Effector memory CD4-positive, alpha-beta T cell (primary cell): ENCODE measurements at regions not wholly inside any gene's neighbourhood (a gene's known extent, or its start where the extent isn't known, plus 50 kb on each side); places are given as distances from the start of the nearest gene placed in this dataset.
"Not testable (repeated sequence)": the region's sequence is repeated elsewhere in the genome, so short reads cannot be mapped to it uniquely, and the experiment has no call there.

ENCODE experiments used
- DNase-seq, 3 donors: peaks; one replicate each; pipeline ENCODE4 v3.0.0-alpha.2; 2020
- H3K27ac ChIP-seq: 2 replicates; pipeline ENCODE4 v1.7.0; 2013; ENCODE audit warnings: mild to moderate bottlenecking, low read length, moderate library complexity; ENCODE audit not compliant: insufficient read depth, poor library complexity, severe bottlenecking
- H3K27me3 ChIP-seq: replicated peaks from 2 replicates; pipeline ENCODE4 v1.7.0; 2013; ENCODE audit warnings: mild to moderate bottlenecking, low read length; ENCODE audit not compliant: insufficient read depth, control insufficient read depth, poor library complexity, severe bottlenecking
- H3K36me3 ChIP-seq: 2 replicates; pipeline ENCODE4 v1.7.0; 2013; ENCODE audit warnings: mild to moderate bottlenecking, low read length, moderate library complexity; ENCODE audit not compliant: control insufficient read depth, insufficient read depth
- H3K4me1 ChIP-seq: 2 replicates; pipeline ENCODE4 v1.7.0; 2013; ENCODE audit warnings: low read length, mild to moderate bottlenecking; ENCODE audit not compliant: control insufficient read depth, insufficient read depth, poor library complexity, severe bottlenecking
- H3K4me3 ChIP-seq: 2 replicates; pipeline ENCODE4 v1.7.0; 2013; ENCODE audit warnings: low read length, low read depth, mild to moderate bottlenecking; ENCODE audit not compliant: insufficient read depth, poor library complexity, severe bottlenecking
- H3K9me3 ChIP-seq: 2 replicates; pipeline ENCODE4 v1.7.0; 2013; ENCODE audit warnings: mild to moderate bottlenecking, low read length, moderate library complexity; ENCODE audit not compliant: control insufficient read depth

DNA sequence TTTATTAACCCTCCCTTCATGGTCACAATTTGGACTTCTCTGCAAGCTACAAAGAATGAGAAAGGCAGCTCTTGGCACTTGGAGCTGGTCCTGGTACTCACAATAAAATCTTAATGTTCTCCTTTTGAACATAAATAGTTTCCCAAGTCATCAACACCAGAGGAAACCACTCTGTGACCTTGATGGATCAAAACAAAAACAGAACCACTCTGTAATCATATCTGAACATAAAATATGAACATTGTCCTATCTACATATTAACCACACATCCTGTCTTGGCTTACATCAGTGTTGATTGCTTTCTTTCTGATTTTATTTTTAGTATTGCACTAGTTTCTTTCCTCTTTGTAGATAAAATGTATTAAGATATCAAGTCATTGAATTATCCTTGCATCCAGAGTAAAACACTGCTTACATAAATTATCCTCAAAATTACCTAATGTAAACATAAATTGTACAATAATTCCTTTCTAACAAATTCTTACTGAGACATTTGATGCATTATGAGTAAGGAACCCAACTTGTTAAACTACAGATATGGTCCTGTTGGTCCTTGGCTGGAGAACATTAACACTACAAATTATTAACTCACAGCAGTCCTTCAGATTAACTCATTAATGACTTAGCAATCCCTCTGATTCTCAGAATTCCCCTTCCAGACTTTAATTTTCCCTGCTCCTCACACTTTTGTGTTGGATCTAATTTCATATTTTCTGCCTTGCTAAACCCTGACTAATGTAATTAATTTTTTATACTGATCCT lies 860.5 kb downstream of the DIPK2A start:
- Histone ChIP-seq H3K9me3 (no peaks in the 10 kb centered on the region), H3K36me3 (no peaks in the 10 kb centered on the region), H3K4me3 (no peak overlapping the region), H3K4me1 (no peaks in the 10 kb centered on the region), H3K27me3 (no peaks in the 10 kb centered on the region), H3K27ac (no peak overlapping the region)
- no peak for DNase-seq

DNA sequence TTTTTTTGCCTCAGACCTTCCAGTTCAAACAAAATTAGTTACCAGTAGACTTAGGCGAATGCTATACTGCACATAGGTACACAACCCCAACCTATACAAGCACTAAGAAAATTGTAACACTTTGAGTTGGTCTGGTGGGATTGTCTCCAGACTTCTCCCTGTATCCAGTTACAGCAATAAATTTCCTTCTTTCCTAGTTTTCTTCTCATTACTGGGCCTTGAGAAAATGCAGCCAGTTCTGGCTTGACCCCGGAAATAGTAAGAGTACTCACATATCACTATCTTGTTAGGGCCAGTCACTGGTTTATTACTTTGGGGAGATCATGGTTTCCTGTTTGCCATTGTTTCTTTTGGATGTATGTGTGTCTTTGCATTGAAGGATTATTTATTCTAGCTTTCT lies 868.4 kb downstream of the DIPK2A start:
- H3K36me3 ChIP-seq = no peaks in the 10 kb centered on the region
- H3K27ac ChIP-seq = no peak overlapping the region
- no peaks in the 10 kb centered on the region for H3K4me1 ChIP-seq
- DNase-seq = no peak
- no peak overlapping the region for H3K4me3 ChIP-seq
- H3K27me3 ChIP-seq = no peaks in the 10 kb centered on the region
- peaks cover 4% of the 10 kb centered on the region for H3K9me3 ChIP-seq

DNA sequence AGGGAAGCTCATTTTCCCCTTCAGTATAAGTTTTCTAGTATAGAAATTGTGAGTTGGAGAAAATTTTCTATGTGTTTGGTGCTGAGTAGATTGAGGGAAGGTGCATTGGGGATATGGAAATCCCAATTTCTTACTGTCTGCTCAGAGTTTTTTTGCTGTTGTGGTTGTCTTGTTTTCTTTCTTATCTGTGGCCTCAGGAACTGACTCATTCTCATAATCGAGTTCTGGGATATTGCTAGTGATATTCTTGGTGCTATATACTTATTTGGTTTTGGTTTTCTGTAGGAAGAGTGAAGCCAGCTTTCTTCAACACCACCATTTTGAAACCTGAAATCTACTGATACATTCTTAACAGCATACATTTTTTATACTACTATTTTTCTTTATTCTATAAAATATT lies 869.2 kb downstream of the DIPK2A start:
- H3K4me3 ChIP-seq = no peak overlapping the region
- no peaks in the 10 kb centered on the region for H3K27me3 ChIP-seq
- H3K9me3 ChIP-seq = peaks cover 4% of the 10 kb centered on the region
- H3K4me1 ChIP-seq = no peaks in the 10 kb centered on the region
- no peaks in the 10 kb centered on the region for H3K36me3 ChIP-seq
- no peak for DNase-seq
- H3K27ac ChIP-seq = no peak overlapping the region

DNA sequence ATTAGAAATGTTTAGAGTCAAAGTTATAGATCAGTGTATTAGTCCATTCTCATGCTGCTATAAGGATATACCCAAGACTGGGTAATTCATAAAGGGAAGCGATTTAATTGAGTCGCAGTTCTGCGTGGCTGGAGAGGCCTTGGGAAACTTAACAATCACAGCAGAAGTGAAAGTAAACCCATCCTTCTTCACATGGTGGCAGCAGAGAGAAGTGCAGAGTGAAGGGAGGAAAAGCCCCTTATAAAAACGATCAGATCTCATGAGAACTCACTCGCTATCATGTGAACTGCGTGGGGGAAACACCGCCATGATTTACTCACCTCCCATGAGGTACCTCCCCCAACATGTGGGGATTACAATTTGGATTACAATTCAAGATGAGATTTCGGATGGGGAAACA lies 871.5 kb downstream of the DIPK2A start:
- Histone ChIP-seq H3K27me3 (no peaks in the 10 kb centered on the region), H3K36me3 (no peaks in the 10 kb centered on the region), H3K27ac (no peak overlapping the region), H3K4me1 (no peaks in the 10 kb centered on the region), H3K9me3 (peaks cover 3% of the 10 kb centered on the region), H3K4me3 (no peak overlapping the region)
- DNase-seq = no peak

DNA sequence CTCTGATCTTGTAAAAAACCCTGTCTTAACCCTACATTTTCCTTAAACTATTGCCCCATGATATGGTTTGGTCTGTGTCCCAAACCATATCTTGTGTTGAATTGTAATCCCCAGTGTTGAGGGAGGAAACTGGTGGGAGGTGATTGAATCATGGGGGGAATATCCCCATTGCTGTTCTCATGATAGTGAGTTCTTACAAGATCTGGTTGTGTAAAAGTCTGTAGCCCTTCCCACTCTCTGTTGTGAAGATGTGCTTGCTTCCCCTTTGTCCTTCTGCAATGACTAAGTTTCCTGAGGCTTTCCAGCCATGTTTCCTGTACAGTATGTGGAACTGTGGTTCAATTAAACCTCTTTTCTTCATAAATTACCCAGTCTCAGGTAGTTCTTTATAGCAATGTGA lies 881.4 kb downstream of the DIPK2A start:
- DNase-seq = no peak
- H3K4me1 ChIP-seq = no peaks in the 10 kb centered on the region
- no peaks in the 10 kb centered on the region for H3K9me3 ChIP-seq
- no peak overlapping the region for H3K27ac ChIP-seq
- no peaks in the 10 kb centered on the region for H3K27me3 ChIP-seq
- no peak overlapping the region for H3K4me3 ChIP-seq
- no peaks in the 10 kb centered on the region for H3K36me3 ChIP-seq

DNA sequence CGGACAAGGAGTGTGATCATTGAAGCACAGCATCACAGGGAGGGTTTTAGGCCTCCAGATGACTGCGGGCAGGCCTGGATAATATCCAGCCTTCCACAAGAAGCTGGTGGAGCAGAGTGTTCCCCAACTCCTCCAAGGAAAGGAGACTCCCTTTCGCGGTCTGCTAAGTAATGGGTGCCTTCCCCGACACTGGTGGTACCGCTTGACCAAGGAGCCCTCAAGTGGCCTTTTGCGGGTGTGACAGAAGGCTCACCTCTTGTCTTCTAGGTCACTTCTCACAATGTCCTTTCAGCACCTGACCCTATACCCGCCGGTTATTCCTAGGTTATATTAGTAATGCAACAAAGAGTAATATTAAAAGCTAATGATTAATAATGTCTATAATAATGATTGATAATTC lies 882.4 kb downstream of the DIPK2A start:
- H3K4me1 ChIP-seq, H3K27ac ChIP-seq, H3K4me3 ChIP-seq, H3K36me3 ChIP-seq, H3K9me3 ChIP-seq, DNase-seq, H3K27me3 ChIP-seq: not testable (repeated sequence)

DNA sequence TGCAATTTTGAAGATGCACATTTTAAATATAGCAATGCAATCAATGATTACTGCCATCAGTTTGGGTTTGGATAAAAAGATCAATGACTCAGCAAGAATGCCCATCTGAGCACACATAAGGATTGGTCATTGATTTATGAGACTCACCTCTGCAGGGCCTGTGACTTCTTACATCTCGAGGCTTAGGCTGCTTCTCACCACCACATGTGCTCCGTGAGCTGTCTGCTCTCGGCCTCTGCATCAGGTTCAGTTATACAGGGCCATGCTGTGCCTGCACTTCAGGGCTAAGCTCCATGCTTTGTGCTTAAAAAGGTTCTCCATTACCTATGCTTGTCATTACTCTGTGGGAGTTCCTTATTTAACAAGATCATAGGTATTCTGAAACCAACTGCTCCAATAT lies 887.5 kb downstream of the DIPK2A start:
- H3K36me3 ChIP-seq = no peaks in the 10 kb centered on the region
- no peak for DNase-seq
- no peaks in the 10 kb centered on the region for H3K27me3 ChIP-seq
- H3K27ac ChIP-seq = no peak overlapping the region
- H3K4me1 ChIP-seq = no peaks in the 10 kb centered on the region
- no peaks in the 10 kb centered on the region for H3K9me3 ChIP-seq
- no peak overlapping the region for H3K4me3 ChIP-seq

DNA sequence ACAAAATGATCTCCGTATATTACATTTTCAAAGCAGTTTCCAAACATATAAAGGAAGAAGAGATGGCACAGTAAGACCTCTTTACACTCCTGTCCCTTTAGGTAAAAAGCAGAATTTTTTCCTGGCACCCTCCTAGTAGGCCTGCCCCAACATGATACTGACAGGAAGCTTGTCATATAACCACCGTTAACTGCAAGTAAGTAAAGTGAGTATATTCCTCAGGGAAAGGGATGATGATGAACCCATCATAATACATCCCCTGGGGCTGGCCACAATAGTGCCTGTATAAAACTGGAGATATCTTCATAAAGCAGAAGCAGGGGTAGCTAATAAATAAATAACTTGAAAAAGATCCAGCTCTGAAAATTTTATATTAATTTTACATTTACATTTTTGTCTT lies 893.0 kb downstream of the DIPK2A start:
- H3K9me3 ChIP-seq = no peaks in the 10 kb centered on the region
- no peak overlapping the region for H3K27ac ChIP-seq
- no peak for DNase-seq
- H3K4me3 ChIP-seq = no peak overlapping the region
- H3K36me3 ChIP-seq = no peaks in the 10 kb centered on the region
- no peaks in the 10 kb centered on the region for H3K27me3 ChIP-seq
- H3K4me1 ChIP-seq = no peaks in the 10 kb centered on the region

DNA sequence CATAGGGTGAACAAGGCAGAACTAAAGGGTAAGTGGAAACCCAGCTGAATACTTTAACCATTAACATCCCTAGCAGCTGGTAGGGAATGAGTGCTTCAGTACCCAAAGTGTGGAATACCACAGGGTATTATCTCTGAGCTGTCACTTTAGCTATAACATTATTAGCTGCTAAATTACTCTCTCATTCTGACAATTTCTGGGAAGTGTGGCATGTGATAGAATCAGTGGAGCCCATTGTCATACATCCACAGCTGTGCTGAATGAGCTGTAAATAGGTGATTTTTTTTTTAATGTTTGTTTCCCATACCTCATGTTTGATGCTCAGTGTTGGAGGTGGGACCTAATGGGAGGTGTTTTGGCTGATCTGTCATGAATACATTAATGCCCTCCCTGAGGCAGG lies 894.3 kb downstream of the DIPK2A start:
- no peaks in the 10 kb centered on the region for H3K27me3 ChIP-seq
- no peaks in the 10 kb centered on the region for H3K9me3 ChIP-seq
- no peak overlapping the region for H3K4me3 ChIP-seq
- H3K27ac ChIP-seq = no peak overlapping the region
- no peaks in the 10 kb centered on the region for H3K4me1 ChIP-seq
- no peaks in the 10 kb centered on the region for H3K36me3 ChIP-seq
- no peak for DNase-seq

DNA sequence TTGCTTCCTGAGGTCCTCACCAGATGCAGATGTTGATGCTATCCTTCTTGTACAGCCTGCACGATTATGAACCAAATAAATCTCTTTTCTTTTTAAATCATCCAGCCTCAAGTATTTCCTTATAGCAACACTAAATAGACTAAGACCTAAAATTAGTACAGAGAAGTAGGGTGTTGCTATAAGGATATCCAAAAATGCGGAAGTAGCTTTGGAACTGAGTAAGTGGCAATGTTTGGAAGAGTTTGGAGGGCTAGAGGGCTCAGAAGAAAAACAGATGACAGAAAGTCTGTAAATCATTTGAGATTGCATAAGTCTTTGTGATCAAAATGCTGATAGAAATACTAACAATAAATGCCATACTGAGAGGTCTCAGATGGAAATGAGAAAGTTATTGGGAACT lies 894.9 kb downstream of the DIPK2A start:
- Histone ChIP-seq H3K36me3 (no peaks in the 10 kb centered on the region), H3K9me3 (no peaks in the 10 kb centered on the region), H3K4me1 (no peaks in the 10 kb centered on the region), H3K27ac (no peak overlapping the region), H3K27me3 (no peaks in the 10 kb centered on the region), H3K4me3 (no peak overlapping the region)
- no peak for DNase-seq
